Endodermal cell (in vitro differentiated cells): ENCODE measurements at regions not wholly inside any gene's neighbourhood (a gene's known extent, or its start where the extent isn't known, plus 50 kb on each side); places are given as distances from the start of the nearest gene placed in this dataset.

Experiments
- DNase-seq: peaks from one replicate; pipeline ENCODE4 v3.0.0-alpha.2; 2017
- H3K27ac ChIP-seq: 2 replicates; pipeline ENCODE4 v1.5.1; 2013; ENCODE audit warnings: mild to moderate bottlenecking, low read depth, low read length, moderate library complexity
- H3K27me3 ChIP-seq: 2 replicates; pipeline ENCODE4 v1.6.1; 2013; ENCODE audit warnings: mild to moderate bottlenecking, low read length, moderate library complexity; ENCODE audit not compliant: insufficient read depth, control insufficient read depth, poor library complexity, severe bottlenecking
- H3K36me3 ChIP-seq: 2 replicates; pipeline ENCODE4 v1.7.0; 2013; ENCODE audit warnings: mild to moderate bottlenecking, low read length, moderate library complexity; ENCODE audit not compliant: control insufficient read depth, insufficient read depth
- H3K4me1 ChIP-seq: one replicate; pipeline ENCODE4 v1.7.0; 2013; ENCODE audit warnings: low read length; ENCODE audit not compliant: control insufficient read depth, insufficient read depth
- H3K4me3 ChIP-seq: 2 replicates; pipeline ENCODE4 v1.5.1; 2013; ENCODE audit warnings: mild to moderate bottlenecking, low read length, moderate library complexity
- H3K9ac ChIP-seq: 2 replicates; pipeline ENCODE4 v1.6.1; 2013; ENCODE audit warnings: mild to moderate bottlenecking, low read length, moderate library complexity; ENCODE audit not compliant: poor library complexity, severe bottlenecking; ENCODE audit errors: extremely low read depth
- H3K9me3 ChIP-seq: 2 replicates; pipeline ENCODE4 v1.6.1; 2013; ENCODE audit warnings: mild to moderate bottlenecking, low read length, moderate library complexity; ENCODE audit not compliant: control insufficient read depth
- H3K27ac Mint-ChIP-seq: 2 replicates; pipeline ENCODE4 v1.8.0; 2020; ENCODE audit warnings: mixed read lengths
- H3K27me3 Mint-ChIP-seq: 2 replicates; pipeline ENCODE4 v1.8.0; 2021; ENCODE audit warnings: mild to moderate bottlenecking, mixed read lengths; ENCODE audit not compliant: insufficient read depth
- H3K36me3 Mint-ChIP-seq: 2 replicates; pipeline ENCODE4 v1.8.0; 2020; ENCODE audit warnings: low read depth, mixed read lengths
- H3K4me1 Mint-ChIP-seq: 2 replicates; pipeline ENCODE4 v1.8.0; 2020; ENCODE audit warnings: mixed read lengths
- H3K4me3 Mint-ChIP-seq: 2 replicates; pipeline ENCODE4 v1.8.0; 2020; ENCODE audit warnings: mild to moderate bottlenecking, moderate library complexity, mixed read lengths
- H3K9me3 Mint-ChIP-seq: 2 replicates; pipeline ENCODE4 v1.8.0; 2020; ENCODE audit warnings: mild to moderate bottlenecking, mixed read lengths
- CTCF ChIP-seq: fragments of 200-600 bp; sonication (generic); conservative IDR thresholded peaks from 2 replicates; pipeline ENCODE4 v1.5.0; 2021; ENCODE audit warnings: antibody characterized with exemption, mild to moderate bottlenecking
- WGBS, 2 experiments: methylation state at CpG; one replicate each; pipeline versions ENCODE4 v1.1.5 to v1.1.7; 2013; ENCODE audit warnings: missing lambda C conversion rate in 2 of 2, mixed read lengths in 1 of 2; ENCODE audit not compliant: insufficient coverage in 1 of 2, insufficient read length in 1 of 2; 5-methylcytosine and 5-hydroxymethylcytosine counted together

GRCh38 chr1:182143154-182143657 is 81.7 kb upstream of the ZNF648 start:
- no peaks in the 10 kb centered on the region for H3K27me3 ChIP-seq
- Mint-ChIP-seq H3K4me1 (peaks cover 24% of the 10 kb centered on the region), H3K4me3 (no peak overlapping the region), H3K27ac (no peak overlapping the region), H3K36me3 (no peaks in the 10 kb centered on the region), H3K27me3 (peaks cover 3% of the 10 kb centered on the region), H3K9me3 (no peaks in the 10 kb centered on the region)
- H3K9me3 ChIP-seq: no peaks in the 10 kb centered on the region
- peak; percentile 98 for DNase-seq
- H3K27ac ChIP-seq: peak overlapping the region; percentile 62
- no peak overlapping the region for H3K9ac ChIP-seq
- H3K36me3 ChIP-seq: no peaks in the 10 kb centered on the region
- TF ChIP-seq CTCF: peak; percentile 97
- peaks cover 13% of the 10 kb centered on the region for H3K4me1 ChIP-seq
- no peak overlapping the region for H3K4me3 ChIP-seq
- 24 to 27% methylated on average over 8 to 11 of the region's 11 CpGs for WGBS, 2 experiments

GRCh38 chr1:182142621-182143020 is 81.1 kb upstream of the ZNF648 start:
- no peaks in the 10 kb centered on the region for H3K9me3 Mint-ChIP-seq
- Histone ChIP-seq H3K4me1 (peaks cover 13% of the 10 kb centered on the region), H3K4me3 (no peak overlapping the region), H3K9me3 (no peaks in the 10 kb centered on the region), H3K9ac (no peak overlapping the region), H3K27ac (no peak overlapping the region), H3K36me3 (no peaks in the 10 kb centered on the region), H3K27me3 (no peaks in the 10 kb centered on the region)
- no peaks in the 10 kb centered on the region for H3K36me3 Mint-ChIP-seq
- peaks cover 27% of the 10 kb centered on the region for H3K4me1 Mint-ChIP-seq
- WGBS, 2 experiments: 79 to 84% methylated on average over 3 to 4 of the region's 4 CpGs
- H3K27me3 Mint-ChIP-seq: peaks cover 3% of the 10 kb centered on the region
- TF ChIP-seq CTCF: no peak
- H3K4me3 Mint-ChIP-seq: no peak overlapping the region
- peak overlapping the region; percentile 36 for H3K27ac Mint-ChIP-seq
- no peak for DNase-seq

- peaks cover 40% of the 10 kb centered on the region for H3K4me1 Mint-ChIP-seq
Measured at GRCh38 chr1:182141040-182141439, 79.5 kb upstream of the ZNF648 start.

More at GRCh38 chr1:182141040-182141439, 79.5 kb upstream of the ZNF648 start:
- Histone ChIP-seq H3K9ac (no peak overlapping the region), H3K27ac (no peak overlapping the region), H3K27me3 (no peaks in the 10 kb centered on the region), H3K4me1 (peaks cover 13% of the 10 kb centered on the region), H3K4me3 (no peak overlapping the region), H3K9me3 (no peaks in the 10 kb centered on the region), H3K36me3 (no peaks in the 10 kb centered on the region)
- DNase-seq: no peak
- H3K9me3 Mint-ChIP-seq: no peaks in the 10 kb centered on the region
- peaks cover 3% of the 10 kb centered on the region for H3K27me3 Mint-ChIP-seq
- H3K36me3 Mint-ChIP-seq: no peaks in the 10 kb centered on the region
- H3K27ac Mint-ChIP-seq: no peak overlapping the region
- no peak overlapping the region for H3K4me3 Mint-ChIP-seq
- TF ChIP-seq CTCF: no peak
